Astrocyte of the cerebellum (primary cell): ENCODE measurements at regions not wholly inside any gene's neighbourhood (a gene's known extent, or its start where the extent isn't known, plus 50 kb on each side); places are given as distances from the start of the nearest gene placed in this dataset.

ENCODE experiments used
- DNase-seq: peaks from one replicate; pipeline ENCODE4 v3.0.0-alpha.2; 2011; ENCODE audit warnings: low read depth
- H3K4me3 ChIP-seq: 2 replicates; pipeline ENCODE4 v1.5.1; 2011; ENCODE audit warnings: mild to moderate bottlenecking, low read depth, low read length, moderate library complexity
- CTCF ChIP-seq: IDR thresholded peaks from 2 replicates; pipeline ENCODE4 v1.5.1; 2012; ENCODE audit warnings: low read length, low read depth, moderate library complexity, mild to moderate bottlenecking; ENCODE audit errors: missing control alignments
- in situ Hi-C: cut with HindIII; loops from 2 replicates; pipeline ENCODE4 v1.10.0; 2017; ENCODE audit warnings: low sequenced_read_pairs

- no peak overlapping the region for H3K4me3 ChIP-seq
- in situ Hi-C loops: no loop called here
- no peak for TF ChIP-seq CTCF
- no peak for DNase-seq
These were observed 115.0 kb downstream of the TRIML1 start for GRCh38 chr4:188254211-188254610.

GRCh38 chr4:188262464-188262863 lies 123.2 kb downstream of the TRIML1 start:
- no peak overlapping the region for H3K4me3 ChIP-seq
- no peak for DNase-seq
- TF ChIP-seq CTCF: no peak
- in situ Hi-C loops: no loop called here

GRCh38 chr4:188263321-188263720 lies 124.1 kb downstream of the TRIML1 start:
- in situ Hi-C loops: no loop called here
- no peak overlapping the region for H3K4me3 ChIP-seq
- TF ChIP-seq CTCF: no peak
- no peak for DNase-seq

GRCh38 chr4:188266386-188266785 lies 127.1 kb downstream of the TRIML1 start:
- in situ Hi-C loops: no loop called here
- no peak for DNase-seq
- no peak overlapping the region for H3K4me3 ChIP-seq
- TF ChIP-seq CTCF: no peak

- in situ Hi-C loops: no loop called here
- no peak for TF ChIP-seq CTCF
- H3K4me3 ChIP-seq: no peak overlapping the region
- no peak for DNase-seq
These were observed 129.1 kb downstream of the TRIML1 start for GRCh38 chr4:188268131-188268908.

- no peak for DNase-seq
- H3K4me3 ChIP-seq: no peak overlapping the region
- in situ Hi-C loops: no loop called here
- TF ChIP-seq CTCF: no peak
These were observed 131.2 kb downstream of the TRIML1 start for GRCh38 chr4:188270273-188271069.
